Upper lobe of right lung (tissue), 1 donor: ENCODE measurements at regions not wholly inside any gene's neighbourhood (a gene's known extent, or its start where the extent isn't known, plus 50 kb on each side); places are given as distances from the start of the nearest gene placed in this dataset.

Experiments used
- ATAC-seq: fragments of 200-7000 bp; cut with Tn5 transposase; one replicate; pipeline ENCODE4 v1.9.1; 2020; ENCODE audit warnings: mild to moderate bottlenecking, moderate library complexity
- DNase-seq: peaks from one replicate; pipeline ENCODE4 v3.0.0-alpha.2; 2020
- H3K27ac ChIP-seq: fragments of 200-600 bp; one replicate; pipeline ENCODE4 v1.8.0; 2022
- H3K27me3 ChIP-seq: fragments of 200-600 bp; one replicate; pipeline ENCODE4 v1.8.0; 2022; ENCODE audit warnings: mild to moderate bottlenecking
- H3K36me3 ChIP-seq: fragments of 200-600 bp; one replicate; pipeline ENCODE4 v1.8.0; 2022
- H3K4me1 ChIP-seq: fragments of 200-600 bp; one replicate; pipeline ENCODE4 v1.8.0; 2022
- H3K4me3 ChIP-seq: fragments of 200-600 bp; one replicate; pipeline ENCODE4 v1.8.0; 2022; ENCODE audit warnings: mild to moderate bottlenecking
- H3K9me3 ChIP-seq: fragments of 200-600 bp; one replicate; pipeline ENCODE4 v1.8.0; 2022
- CTCF ChIP-seq: fragments of 200-600 bp; IDR thresholded peaks from one replicate; pipeline ENCODE4 v1.8.0; 2022; ENCODE audit warnings: antibody characterized with exemption
- intact Hi-C: fragments of 100-400 bp; cut with DNase I; formaldehyde crosslinking; loops from one replicate; pipeline ENCODE4 v1.11.0; 2022
- donor health status: DM: no; HTN: yes; CAD: no; lungs with severe emphysema.

GRCh38 chr4:36556984-36557383 is 275.6 kb downstream of the DTHD1 start:
- Histone ChIP-seq H3K27ac (no peak overlapping the region), H3K4me3 (no peak overlapping the region), H3K27me3 (no peaks in the 10 kb centered on the region), H3K4me1 (no peaks in the 10 kb centered on the region), H3K9me3 (no peaks in the 10 kb centered on the region), H3K36me3 (no peaks in the 10 kb centered on the region)
- intact Hi-C loops, result no loop called here
- DNase-seq, result no peak
- no peak for TF ChIP-seq CTCF
- ATAC-seq, result no peak

- H3K9me3 ChIP-seq, result no peaks in the 10 kb centered on the region
- no peaks in the 10 kb centered on the region for H3K4me1 ChIP-seq
- no peaks in the 10 kb centered on the region for H3K27me3 ChIP-seq
- ATAC-seq, result no peak
- no peak overlapping the region for H3K27ac ChIP-seq
- no peaks in the 10 kb centered on the region for H3K36me3 ChIP-seq
- no peak for TF ChIP-seq CTCF
- no peak for DNase-seq
- H3K4me3 ChIP-seq, result no peak overlapping the region
- intact Hi-C loops, result no loop called here
Observed at GRCh38 chr4:36568575-36568974, 287.2 kb downstream of the DTHD1 start.

GRCh38 chr4:36573441-36573840 is 292.0 kb downstream of the DTHD1 start:
- intact Hi-C loops, result no loop called here
- no peaks in the 10 kb centered on the region for H3K27me3 ChIP-seq
- H3K4me3 ChIP-seq, result no peak overlapping the region
- DNase-seq (no peak), ATAC-seq (no peak)
- no peaks in the 10 kb centered on the region for H3K36me3 ChIP-seq
- H3K9me3 ChIP-seq, result no peaks in the 10 kb centered on the region
- no peak for TF ChIP-seq CTCF
- H3K27ac ChIP-seq, result no peak overlapping the region
- H3K4me1 ChIP-seq, result no peaks in the 10 kb centered on the region

GRCh38 chr4:36574816-36575215 is 293.4 kb downstream of the DTHD1 start:
- no peak overlapping the region for H3K4me3 ChIP-seq
- no peak for ATAC-seq
- intact Hi-C loops, result no loop called here
- H3K27me3 ChIP-seq, result no peaks in the 10 kb centered on the region
- no peaks in the 10 kb centered on the region for H3K36me3 ChIP-seq
- no peak for DNase-seq
- H3K27ac ChIP-seq, result no peak overlapping the region
- no peak for TF ChIP-seq CTCF
- H3K9me3 ChIP-seq, result no peaks in the 10 kb centered on the region
- H3K4me1 ChIP-seq, result no peaks in the 10 kb centered on the region

- H3K36me3 ChIP-seq, result no peaks in the 10 kb centered on the region
- no peak overlapping the region for H3K27ac ChIP-seq
- H3K9me3 ChIP-seq, result no peaks in the 10 kb centered on the region
- ATAC-seq, result no peak
- TF ChIP-seq CTCF, result no peak
- no peaks in the 10 kb centered on the region for H3K27me3 ChIP-seq
- DNase-seq, result no peak
- no peaks in the 10 kb centered on the region for H3K4me1 ChIP-seq
- H3K4me3 ChIP-seq, result no peak overlapping the region
- intact Hi-C loops, result no loop called here
Observed at GRCh38 chr4:36582198-36582597, 300.8 kb downstream of the DTHD1 start.

- Histone ChIP-seq H3K27ac (no peak overlapping the region), H3K4me3 (no peak overlapping the region), H3K4me1 (no peaks in the 10 kb centered on the region), H3K27me3 (no peaks in the 10 kb centered on the region), H3K9me3 (no peaks in the 10 kb centered on the region), H3K36me3 (no peaks in the 10 kb centered on the region)
- intact Hi-C loops, result no loop called here
- no peak for DNase-seq
- ATAC-seq, result no peak
- no peak for TF ChIP-seq CTCF
Observed at GRCh38 chr4:36587909-36588472, 306.6 kb downstream of the DTHD1 start.
